ENCODE measurements at regions not wholly inside any gene's neighbourhood (a gene's known extent, or its start where the extent isn't known, plus 50 kb on each side); places are given as distances from the start of the nearest gene placed in this dataset.
"Not testable (repeated sequence)": the region's sequence is repeated elsewhere in the genome, so short reads cannot be mapped to it uniquely, and the experiment has no call there.

DNA sequence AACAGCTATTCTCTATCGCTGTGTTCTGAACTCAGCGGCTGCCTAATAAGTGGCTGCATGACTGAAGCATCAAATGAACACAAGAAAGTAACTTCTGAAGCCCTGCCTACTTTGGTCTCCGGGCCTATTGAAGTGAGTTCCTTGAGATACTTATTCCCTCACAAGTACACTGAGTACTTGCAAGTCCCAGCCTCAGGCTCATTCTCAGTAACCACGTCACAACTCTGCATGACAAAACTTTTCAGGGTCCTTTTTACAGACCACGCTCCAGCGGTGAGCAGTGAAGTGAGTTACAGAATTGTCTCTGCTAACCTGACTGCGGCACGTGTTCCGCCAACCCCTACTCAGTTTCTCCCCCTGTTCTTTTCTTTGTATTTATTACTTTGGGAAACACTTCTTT is 1342.7 kb upstream of the ADGRL4 start:
- DNase-seq, result no peak

DNA sequence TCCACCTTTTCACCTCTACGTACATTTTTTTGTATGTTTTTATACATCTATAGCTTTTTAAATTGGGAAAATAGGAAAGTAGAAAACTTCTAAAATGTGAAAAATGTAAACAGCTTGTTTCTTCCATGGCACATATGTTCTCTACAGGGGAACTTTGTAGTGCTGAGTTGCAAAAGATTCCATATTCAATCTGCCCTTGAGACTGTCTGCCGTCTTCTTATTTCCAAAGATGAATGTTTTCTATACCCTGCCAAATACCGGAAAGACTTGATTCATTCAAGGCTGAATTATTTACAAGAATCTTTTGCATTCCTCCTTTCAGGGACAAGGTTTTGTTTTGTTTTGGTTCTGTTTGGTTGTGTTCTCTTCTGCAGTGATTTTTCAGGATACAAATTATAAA is 1334.5 kb upstream of the ADGRL4 start:
- DNase-seq, result no peak

DNA sequence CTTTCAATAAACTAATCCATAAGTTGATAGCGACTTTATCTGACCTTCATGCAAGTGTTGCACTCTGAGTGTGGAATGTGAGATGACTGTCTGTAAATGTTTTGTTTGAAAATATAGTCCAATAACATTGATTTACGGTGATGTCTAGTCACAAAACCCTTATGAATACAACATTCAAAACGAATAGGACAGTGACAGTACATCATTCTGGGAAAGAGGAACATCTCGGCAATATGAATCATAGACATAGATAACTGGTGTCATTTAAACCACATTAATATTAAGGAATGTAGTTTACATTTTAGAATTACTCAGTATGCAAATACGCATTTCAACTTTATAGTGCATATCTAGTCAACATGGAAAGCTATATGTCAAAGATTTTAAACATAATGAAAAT is 1311.6 kb upstream of the ADGRL4 start:
- no peak for DNase-seq

DNA sequence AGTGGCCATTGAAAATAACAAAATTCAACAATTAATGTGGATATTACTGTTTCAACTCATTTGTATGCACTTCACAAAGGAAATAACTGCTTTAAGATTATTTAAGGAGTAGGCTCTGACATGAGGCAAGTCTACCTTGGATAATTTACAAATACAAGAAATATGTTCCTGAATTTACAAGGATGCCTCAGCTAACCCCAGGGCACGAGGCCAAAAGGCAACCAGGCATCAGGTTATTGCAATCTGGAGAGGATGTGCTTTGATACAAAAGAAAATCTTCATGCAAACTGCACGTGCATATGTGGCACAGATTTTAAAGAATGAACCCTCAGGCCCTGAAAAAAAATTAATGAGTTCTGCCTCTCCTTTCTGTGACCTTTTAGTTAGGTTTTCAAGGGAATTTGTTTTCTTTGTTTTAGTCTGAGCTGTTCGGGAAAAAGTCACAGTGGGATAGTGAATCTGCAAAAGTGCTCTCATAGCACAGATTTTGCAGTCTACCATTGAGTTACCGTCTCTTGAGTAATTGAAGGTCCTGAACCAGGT is 1304.2 kb upstream of the ADGRL4 start:
- no peak for DNase-seq

DNA sequence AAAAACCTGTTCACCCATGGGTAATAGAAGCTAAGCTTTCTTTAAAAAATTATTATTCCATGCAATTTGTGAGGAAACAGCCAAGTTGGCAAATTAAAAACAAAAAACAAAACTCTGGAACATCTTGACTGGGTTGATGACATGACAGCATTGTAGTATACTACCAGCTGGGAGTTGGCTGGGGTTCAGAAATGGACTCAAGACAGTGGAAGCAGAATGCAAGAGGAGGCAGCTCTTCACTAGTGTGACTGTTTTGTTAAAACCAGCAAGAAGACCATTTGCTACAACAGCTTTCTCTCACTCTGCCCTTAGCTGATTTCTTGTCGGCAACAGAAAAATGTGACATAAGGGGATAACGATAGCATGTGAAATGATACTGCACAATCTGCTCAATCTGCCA is 1298.9 kb upstream of the ADGRL4 start:
- no peak for DNase-seq

DNA sequence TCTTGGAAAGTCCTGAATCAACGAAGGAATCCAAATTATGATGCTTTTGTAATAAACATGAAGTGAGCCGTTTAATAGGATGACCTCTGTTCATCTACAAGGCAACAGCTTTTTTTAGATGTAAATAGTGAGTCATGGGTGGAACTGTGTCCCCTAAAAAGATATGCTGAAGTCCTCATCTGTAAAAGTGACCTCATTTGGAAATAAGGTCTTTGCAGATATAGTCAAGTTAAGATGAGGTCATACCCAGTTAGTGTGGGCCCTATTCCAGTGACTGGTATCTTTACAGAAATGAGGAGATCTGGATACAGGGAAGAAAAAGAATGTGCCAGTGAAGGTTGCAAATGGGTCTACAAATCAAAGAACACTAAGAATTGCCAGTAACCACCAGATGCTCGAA is 1287.3 kb upstream of the ADGRL4 start:
- no peak for DNase-seq

DNA sequence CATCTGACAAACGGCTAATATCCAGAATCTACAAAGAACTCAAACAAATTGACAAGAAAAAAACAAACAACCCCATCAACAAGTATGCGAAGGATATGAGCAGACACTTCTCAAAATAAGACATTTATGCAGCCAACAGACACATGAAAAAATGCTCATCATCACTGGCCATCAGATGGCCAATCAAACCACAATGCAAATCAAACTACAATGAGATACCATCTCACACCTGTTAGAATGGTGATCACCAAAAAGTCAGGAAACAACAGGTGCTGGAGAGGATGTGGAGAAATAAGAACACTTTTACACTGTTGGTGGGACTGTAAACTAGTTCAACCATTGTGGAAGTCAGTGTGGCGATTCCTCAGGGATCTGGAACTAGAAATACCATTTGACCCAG is 1282.2 kb upstream of the ADGRL4 start:
- DNase-seq, result not testable (repeated sequence)

DNA sequence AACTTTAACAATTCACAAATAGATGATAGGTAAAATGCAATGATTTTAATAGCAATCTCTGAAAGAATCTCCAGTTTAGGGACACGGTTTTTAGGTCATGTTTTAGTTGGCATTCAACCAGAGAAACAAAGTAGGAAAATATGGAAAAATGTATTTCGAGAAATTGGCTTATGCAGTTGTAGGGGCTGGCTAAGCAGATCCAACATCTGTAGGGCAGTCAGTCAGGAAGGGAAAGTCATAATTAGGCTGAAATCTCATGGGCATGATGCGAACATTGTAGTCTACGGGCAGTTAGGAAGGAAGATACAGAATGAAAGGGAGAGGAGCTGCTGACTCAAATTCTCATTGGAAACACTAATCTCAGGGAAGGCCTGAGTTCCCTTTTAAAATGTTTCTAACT is 1276.0 kb upstream of the ADGRL4 start:
- DNase-seq, result no peak

DNA sequence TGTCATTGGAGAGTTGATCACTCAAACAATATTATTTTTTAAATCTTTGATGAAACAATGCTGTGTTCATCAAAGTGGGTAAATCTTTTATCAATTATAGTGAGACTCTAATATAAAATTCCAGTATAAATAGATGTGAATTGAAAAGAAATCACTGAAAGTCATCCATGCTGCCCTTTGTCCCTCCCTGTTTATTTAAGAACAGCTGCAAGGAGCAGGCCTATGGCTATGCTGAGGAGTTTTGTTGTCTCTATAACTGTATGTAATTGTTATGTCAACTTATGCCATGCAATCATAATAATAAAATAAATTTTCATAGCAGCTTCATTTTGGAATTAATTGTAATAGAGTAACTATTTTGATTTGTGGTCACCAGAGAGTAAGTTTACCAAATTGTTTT is 1272.4 kb upstream of the ADGRL4 start:
- DNase-seq, result no peak

DNA sequence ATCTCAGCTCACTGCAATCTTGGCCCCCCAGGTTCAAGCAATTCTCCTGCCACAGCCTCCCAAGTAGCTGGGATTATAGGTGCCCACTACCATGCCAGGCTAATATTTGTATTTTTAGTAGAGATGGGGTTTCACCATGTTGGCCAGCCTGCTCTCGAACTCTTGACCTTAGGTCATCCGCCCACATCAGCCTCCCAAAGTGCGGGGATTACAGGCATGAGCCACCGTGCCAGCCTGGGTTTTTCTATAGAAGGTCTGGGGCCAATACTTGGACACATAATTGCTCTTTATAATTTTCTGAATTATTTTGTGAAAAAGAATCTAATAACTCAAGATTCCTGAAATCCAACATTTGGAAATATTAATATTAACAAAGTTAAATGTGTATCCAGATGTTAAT is 1267.7 kb upstream of the ADGRL4 start:
- no peak for DNase-seq

DNA sequence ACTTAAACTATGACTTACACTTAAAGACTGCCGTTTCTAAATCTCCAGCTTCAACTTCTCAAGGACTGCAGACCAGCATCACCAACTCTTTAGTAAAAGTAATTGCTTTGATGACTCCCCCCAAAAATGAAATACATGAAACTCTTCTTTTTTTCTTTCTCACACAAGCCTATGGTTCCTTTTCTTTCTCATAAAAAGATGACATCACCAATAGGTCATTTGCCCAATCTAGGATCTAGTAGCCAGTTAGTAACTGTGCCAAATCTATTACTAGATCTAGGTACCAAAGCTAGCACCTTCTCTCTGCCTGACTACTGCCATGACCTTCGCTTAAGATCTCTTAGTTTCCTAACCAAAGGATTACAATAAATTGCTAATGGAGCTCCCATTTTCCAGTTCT is 1266.0 kb upstream of the ADGRL4 start:
- DNase-seq, result no peak

DNA sequence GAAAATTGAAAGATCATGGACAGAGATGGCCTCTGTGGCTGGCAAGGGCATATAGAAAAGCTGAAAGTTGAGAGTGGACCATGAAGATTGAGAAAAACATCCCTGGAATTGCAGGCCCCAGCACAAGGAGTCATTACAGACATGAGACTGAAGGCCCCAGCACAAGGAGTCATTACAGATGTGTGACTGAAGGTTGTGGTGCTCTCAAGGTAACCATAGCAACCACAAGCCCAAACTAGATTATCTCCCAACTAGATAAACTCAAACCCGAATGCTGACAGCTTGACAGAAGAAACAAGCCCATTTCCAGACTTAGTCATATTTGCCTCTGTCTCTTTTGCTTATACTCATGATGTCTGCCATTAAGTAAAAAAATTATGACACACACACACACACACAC is 1252.1 kb upstream of the ADGRL4 start:
- no peak for DNase-seq

DNA sequence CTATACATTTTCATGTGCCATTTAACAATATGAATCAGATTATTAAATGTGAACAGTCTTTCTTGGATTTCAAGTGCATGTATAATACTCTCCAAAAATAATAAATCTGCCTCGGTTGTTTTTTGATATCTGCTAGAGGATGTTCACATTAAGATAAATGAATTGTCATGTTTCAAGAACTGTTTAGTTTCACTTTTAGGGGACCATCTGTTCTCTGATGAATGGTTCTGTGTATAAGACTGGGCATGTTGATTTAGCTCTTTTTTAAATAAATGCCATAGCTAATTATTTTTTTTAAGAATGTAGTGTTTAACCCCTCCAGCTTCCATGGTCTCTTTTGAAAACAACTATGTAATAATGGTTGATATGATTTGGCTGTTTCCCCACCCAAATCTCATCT is 1245.1 kb upstream of the ADGRL4 start:
- DNase-seq, result no peak

DNA sequence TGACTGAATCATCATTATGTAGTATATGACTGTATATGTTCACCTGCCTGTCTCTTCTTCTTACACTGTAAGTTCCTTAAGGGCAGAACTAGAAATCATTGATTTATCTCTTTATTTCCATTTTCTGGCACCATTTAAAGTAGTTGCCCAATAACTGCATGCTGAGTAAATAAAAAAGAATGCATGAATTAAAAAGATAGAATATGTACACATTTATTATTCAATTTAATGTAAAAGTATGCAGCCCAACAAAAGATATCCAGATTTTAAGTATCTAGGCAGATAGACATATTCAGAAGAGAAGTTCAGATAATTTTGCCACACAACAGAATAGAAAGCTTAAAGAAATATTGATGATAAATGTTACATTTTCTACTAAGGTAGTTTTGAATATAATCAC is 1244.6 kb upstream of the ADGRL4 start:
- no peak for DNase-seq

DNA sequence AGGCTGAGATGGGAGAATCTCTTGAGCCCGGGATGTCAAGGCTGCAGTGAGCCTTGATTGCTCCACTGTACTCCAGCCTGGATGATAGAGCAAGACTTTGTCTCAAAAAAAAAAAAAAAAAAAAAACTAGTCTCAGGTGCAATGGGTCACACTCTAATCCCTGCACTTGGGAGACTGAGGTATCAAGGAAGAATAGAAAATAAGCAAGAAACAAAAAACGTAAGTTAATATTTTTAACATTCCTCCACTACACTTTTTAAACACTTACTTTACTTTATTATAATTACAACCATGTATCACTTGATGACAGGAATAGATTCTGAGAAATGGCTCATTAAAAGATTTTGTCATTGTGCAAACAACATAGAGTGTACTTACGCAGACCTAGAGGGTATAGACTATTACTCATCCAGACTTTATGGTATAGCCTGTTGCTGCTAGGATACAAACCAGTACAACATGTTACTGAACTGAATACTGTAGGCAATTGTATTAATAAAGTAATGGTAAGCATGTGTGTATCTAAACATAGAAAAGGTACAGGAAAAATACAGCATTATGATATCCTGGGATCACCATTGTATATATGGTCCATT is 1244.1 kb upstream of the ADGRL4 start:
- no peak for DNase-seq

DNA sequence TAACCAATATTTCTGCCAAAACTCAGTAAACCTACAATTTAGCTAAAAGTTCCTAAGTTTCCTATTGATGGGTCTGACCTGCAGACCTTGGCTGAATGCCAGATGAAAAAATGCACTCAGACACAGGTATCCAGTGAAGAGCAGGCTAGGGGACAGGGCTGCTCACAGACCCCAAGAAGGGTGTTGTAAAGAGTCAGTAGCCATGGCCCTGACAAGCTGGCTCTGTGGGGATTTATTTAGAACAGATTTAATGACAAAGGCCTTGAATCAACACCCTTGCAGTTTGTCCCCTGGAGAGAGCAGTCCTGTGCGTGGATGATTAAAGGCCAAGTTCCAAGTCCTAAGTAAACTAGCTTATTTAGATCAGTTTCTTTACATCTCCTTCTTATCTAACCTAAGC is 1243.2 kb upstream of the ADGRL4 start:
- DNase-seq, result no peak

DNA sequence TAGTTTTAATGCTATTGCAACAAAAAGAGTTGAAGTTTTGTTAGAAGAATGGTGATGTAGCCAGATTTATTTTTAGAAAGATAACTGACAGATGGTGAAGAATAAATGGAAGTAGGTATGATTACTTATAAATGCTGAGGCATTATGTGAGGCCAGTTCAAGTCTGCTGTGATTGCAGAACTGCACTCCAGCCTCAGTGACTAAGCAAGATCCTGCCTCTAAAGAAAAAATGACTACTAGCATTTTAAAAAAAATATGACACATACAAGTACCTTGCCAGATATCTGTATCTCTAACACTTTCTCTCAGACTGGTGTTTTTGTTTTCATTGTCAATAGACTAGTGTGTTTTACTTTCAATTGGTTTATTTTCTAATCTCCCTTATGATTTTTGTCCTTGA is 1242.4 kb upstream of the ADGRL4 start:
- no peak for DNase-seq

DNA sequence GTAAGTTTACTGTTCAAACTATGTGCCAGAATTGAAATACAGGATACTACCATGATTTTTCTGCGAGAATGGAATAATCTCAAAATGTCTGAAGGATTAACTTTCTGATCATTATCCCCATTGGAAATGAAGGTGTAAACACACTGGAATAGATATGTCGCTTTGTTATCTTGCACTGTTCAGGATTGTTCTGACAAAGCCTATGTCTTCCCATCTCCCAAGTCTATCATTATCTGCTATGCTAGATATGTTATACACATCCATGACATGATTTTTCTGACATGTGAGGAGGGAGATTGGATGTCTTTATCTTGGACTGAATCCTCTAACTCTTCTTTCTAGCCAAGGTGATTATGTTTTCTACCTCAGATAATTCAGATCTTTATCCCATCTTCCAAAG is 1239.3 kb upstream of the ADGRL4 start:
- DNase-seq, result no peak

DNA sequence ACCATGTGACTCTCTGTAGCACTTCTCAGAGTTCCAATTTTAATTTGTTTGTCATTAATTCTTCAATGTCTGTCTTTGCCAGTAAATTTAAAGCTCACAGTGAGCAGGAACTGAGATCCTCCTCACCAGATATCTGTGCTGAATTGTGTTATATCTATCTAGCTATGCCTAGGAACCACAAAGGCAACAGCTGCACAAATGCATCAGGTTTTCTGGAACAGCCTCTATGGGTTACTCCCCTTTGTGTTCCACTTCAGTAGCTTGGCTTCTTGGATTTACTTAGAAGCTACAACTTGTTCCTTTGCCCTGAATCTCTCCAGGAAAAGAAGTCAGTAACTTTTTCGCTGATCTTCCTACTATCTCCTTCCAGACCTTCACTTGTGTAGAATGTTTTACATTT is 1237.8 kb upstream of the ADGRL4 start:
- DNase-seq, result no peak

DNA sequence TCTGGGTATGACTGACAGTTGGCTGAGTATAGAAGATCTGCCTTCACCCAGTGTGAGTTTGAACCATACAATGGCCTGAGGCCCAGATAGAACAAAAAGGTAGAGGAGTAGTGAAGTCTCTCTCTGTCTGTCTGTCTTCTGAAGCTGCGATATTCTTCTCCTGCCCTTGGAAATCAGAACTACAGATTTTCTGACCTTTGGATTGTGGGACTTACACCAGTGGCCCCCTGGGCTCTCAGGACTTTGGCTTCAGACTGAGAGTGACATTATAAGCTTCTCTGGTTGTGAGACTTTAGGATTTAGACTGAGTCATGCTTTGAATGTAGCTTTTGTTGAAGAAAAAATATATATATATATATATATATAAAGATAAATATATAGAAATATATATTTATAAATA is 1235.0 kb upstream of the ADGRL4 start:
- DNase-seq, result no peak

DNA sequence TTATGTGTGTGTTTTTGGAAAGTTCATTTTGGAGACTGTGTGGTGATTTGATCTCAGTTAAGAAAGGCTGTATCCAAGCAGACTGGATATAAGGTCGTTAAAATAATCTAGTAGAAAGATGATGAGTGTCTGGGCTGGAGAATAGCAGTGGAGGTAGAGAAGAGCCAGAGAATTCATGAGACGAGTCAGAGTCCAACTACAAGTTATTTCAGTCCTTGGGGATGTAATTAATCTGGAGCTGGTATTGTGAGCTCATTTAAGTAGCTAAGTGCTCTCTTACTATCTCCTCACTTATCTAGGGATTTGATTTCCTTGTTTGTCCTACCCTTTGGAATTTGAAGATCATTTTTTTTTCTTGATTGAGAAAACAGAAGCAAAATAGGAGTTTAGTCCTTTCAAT is 1219.0 kb upstream of the ADGRL4 start:
- DNase-seq, result no peak

DNA sequence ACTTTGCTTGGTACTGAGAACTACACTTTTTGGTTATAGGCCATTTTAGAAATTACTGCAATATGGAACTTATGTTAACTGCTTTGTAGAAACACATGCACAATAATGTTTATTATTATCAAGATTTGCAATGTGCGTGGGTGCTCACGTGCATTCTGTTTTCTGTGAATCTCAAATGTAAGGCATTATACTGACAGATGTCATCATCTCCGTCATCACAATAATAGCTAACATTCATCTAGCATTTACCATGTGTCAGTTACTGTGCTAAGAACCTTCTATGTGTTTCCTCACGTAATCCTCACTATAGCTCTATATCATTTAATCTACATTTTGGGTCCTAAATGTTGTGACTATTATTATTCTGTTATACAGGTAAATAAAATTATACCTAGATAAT is 1214.8 kb upstream of the ADGRL4 start:
- DNase-seq, result no peak

DNA sequence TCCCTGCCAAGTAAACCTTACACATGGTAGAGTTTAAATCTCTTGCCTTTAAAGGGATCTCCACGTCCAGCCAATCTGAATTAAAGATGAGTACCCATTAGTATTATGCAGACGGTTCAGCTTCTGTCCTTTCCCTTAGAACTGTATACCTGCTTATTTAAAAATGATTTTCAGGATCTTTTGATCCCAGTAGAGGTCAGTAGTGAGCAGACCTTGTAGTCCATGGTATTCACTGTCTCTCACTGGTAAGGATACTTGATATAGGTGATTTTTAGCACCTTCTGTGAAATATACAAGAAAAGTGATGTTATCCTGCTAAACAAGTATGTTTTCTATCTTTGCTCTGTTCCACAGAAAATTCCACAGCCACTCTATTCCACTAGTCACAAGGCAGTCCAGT is 1211.6 kb upstream of the ADGRL4 start:
- peak; percentile 25 for DNase-seq

DNA sequence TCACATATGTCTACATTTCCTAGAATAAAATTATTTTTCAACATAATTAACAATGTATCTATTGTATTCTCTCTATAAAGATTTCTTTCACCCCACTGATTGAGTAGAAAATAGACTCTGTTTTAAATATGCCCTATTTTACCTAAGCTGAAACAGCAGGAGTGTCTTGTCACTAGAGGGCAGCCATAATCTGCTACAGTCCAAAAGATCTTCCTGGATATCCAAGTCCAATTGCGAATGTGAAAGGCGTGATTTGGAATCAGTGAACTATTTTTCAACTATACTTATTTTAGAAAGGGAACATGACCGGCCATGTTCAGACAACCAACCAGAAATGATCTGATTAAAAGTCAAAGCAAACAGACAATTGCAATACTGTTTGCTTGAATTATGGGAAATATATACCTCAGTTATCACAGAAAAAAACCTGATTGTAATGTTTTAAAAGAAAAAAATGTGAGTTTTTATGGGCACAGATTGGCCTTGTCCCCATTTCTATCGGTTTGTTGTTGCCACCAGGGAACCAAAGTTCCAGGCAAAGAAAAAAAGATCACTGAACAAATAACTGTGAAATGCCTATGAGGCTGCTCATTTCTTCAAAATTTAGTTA is 1211.0 kb upstream of the ADGRL4 start:
- no peak for DNase-seq

DNA sequence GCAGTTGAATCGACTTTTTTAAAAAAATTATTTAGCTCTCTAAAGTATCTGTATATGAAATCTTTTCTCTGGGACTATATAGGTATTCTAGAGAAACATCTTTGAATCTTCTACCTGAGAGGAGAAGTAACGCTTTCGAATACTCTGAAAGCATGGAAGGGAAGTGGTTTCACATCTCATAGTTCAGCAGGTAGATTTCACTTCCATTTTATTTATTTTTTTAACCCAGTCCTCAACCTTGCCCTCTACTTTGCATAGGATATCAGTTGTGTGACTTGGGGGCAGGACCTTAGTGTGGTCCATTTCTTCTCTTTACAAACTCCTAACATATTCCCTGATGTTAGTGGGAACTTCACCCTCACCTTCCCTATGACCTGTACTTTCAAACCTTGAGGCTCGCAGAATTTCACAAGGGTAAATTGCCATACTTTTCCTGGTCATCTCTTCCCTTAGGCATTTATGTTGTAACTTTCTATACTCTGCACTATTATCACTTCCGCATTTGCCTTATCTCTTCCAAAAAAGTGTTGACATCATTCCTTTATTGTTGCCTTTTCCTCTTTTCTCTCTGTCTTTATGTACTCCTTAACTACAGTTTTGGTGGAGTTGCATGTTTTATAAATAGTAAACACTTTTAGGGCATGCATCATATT is 1208.5 kb upstream of the ADGRL4 start:
- no peak for DNase-seq

All from suppressor macrophage treated with lipopolysaccharide for 4 hours (primary cell).